ENCODE measurements at regions not wholly inside any gene's neighbourhood (a gene's known extent, or its start where the extent isn't known, plus 50 kb on each side); places are given as distances from the start of the nearest gene placed in this dataset.

GRCh38 chr12:74817499-74817898 lies 279.9 kb downstream of the ATXN7L3B start:
- DNase-seq: no peak

GRCh38 chr12:74818412-74818811 lies 280.8 kb downstream of the ATXN7L3B start:
- no peak for DNase-seq

- DNase-seq: no peak
These were observed 282.7 kb downstream of the ATXN7L3B start for GRCh38 chr12:74820324-74820723.

GRCh38 chr12:74836567-74836966 lies 298.9 kb downstream of the ATXN7L3B start:
- DNase-seq: no peak

GRCh38 chr12:74846116-74846515 lies 308.5 kb downstream of the ATXN7L3B start:
- DNase-seq: no peak

GRCh38 chr12:74847169-74847568 lies 309.5 kb downstream of the ATXN7L3B start:
- no peak for DNase-seq

GRCh38 chr12:74848006-74848405 lies 310.4 kb downstream of the ATXN7L3B start:
- DNase-seq: no peak

- DNase-seq: no peak
These were observed 312.2 kb downstream of the ATXN7L3B start for GRCh38 chr12:74849801-74850200.

- no peak for DNase-seq
These were observed 334.2 kb downstream of the ATXN7L3B start for GRCh38 chr12:74871817-74872216.

- no peak for DNase-seq
These were observed 323.9 kb downstream of the KCNC2 start for GRCh38 chr12:74885775-74886174.

- no peak for DNase-seq
These were observed 320.6 kb downstream of the KCNC2 start for GRCh38 chr12:74889073-74889472.

- DNase-seq: no peak
These were observed 319.9 kb downstream of the KCNC2 start for GRCh38 chr12:74889563-74890236.

- no peak for DNase-seq
These were observed 319.4 kb downstream of the KCNC2 start for GRCh38 chr12:74890237-74890599.

GRCh38 chr12:74891083-74891668 lies 318.5 kb downstream of the KCNC2 start:
- DNase-seq: no peak

GRCh38 chr12:74892057-74892633 lies 317.5 kb downstream of the KCNC2 start:
- DNase-seq: no peak

- DNase-seq: no peak
These were observed 313.5 kb downstream of the KCNC2 start for GRCh38 chr12:74896186-74896585.

GRCh38 chr12:74897425-74898211 lies 312.0 kb downstream of the KCNC2 start:
- DNase-seq: no peak

- no peak for DNase-seq
These were observed 310.4 kb downstream of the KCNC2 start for GRCh38 chr12:74899031-74899829.

- DNase-seq: peak in 3 of 6 experiments; percentile 6 to 28 (median 11)
These were observed 309.4 kb downstream of the KCNC2 start for GRCh38 chr12:74900232-74900631.

- no peak for DNase-seq
These were observed 306.1 kb downstream of the KCNC2 start for GRCh38 chr12:74903522-74903921.

- DNase-seq: no peak
These were observed 303.4 kb downstream of the KCNC2 start for GRCh38 chr12:74906224-74906623.

GRCh38 chr12:74910831-74911230 lies 298.8 kb downstream of the KCNC2 start:
- DNase-seq: no peak

- no peak for DNase-seq
These were observed 295.3 kb downstream of the KCNC2 start for GRCh38 chr12:74914378-74914777.

Measured in stimulated activated naive CD4-positive, alpha-beta T cell (primary cell).